ENCODE measurements at regions not wholly inside any gene's neighbourhood (a gene's known extent, or its start where the extent isn't known, plus 50 kb on each side); places are given as distances from the start of the nearest gene placed in this dataset.

GRCh38 chr5:40291338-40291737 lies 388.4 kb upstream of the PTGER4 start:
- Histone ChIP-seq H4K20me1 (ENCODE audit: control insufficient read depth, extremely low read depth, insufficient read depth, low read length) (no peaks in the 10 kb centered on the region), H3K27ac (ENCODE audit: insufficient read depth, low read length) (no peak overlapping the region), H3K27me3 (ENCODE audit: control insufficient read depth, insufficient read depth, low read length) (no peaks in the 10 kb centered on the region), H3K4me2 (ENCODE audit: extremely low read depth, insufficient read depth, low read length) (no peak overlapping the region), H2AFZ (ENCODE audit: low read length) (no peak overlapping the region), H3K4me1 (ENCODE audit: control insufficient read depth, extremely low read depth, insufficient read depth, low read length) (no peaks in the 10 kb centered on the region), H3K36me3 (ENCODE audit: control insufficient read depth, insufficient read depth, low read length) (no peaks in the 10 kb centered on the region), H3K4me3 (replicated peaks in 1 of 4; ENCODE audit: control extremely low read depth in 1 of 4, insufficient read depth in 1 of 4, low read depth in 3 of 4, low read length in 4 of 4) (no peak overlapping the region), H3K9me3 (ENCODE audit: control insufficient read depth, insufficient read depth, low read depth, low read length) (no peaks in the 10 kb centered on the region), H3K9ac (ENCODE audit: insufficient read depth, low read length) (no peak overlapping the region), H3K79me2 (ENCODE audit: control insufficient read depth, insufficient read depth, low read length) (no peaks in the 10 kb centered on the region)
- TF ChIP-seq CTCF (conservative IDR thresholded peaks at IDR 0.05 in 1 of 2, IDR thresholded peaks at IDR 0.05 in 1 of 2; ENCODE audit: low read depth in 1 of 2, low read length in 2 of 2) (no peak), EZH2 (IDR thresholded peaks at IDR 0.05; ENCODE audit: low read length, missing control alignments) (no peak)
- DNase-seq (ENCODE audit: low read depth in 2 of 2), result peak; percentile 32 to 81

DNA sequence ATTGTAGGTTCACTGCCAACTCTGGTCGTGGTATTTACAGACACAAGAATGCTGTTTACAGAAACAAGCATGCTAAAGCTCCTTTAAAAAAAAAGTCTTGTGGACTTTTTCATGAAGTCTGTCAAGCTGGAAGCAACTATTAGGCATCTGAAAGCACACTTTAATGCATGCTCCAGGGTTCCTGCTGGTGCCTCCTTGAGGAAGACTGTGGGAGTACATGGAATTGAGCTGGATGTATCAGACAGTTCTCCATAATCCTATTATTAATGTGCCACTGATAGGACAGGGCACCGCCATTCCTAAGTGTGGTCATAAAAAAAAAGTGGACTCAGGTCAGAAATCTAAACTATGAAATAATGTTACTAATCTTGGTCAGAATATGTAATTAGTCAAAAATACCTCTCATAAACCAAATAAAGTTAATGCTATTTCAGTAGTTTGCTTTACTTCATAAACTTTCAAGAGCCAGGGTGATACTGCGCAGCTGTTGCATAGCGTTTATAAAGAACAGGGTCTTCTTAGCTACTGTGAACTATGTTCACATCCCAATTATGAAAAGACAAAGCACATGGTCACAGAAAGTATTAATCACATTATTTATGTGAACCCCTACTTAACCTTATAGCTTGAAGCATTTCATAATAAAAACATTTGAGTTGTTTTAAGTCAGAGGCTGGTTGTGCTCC lies 390.8 kb upstream of the PTGER4 start:
- TF ChIP-seq CTCF (conservative IDR thresholded peaks at IDR 0.05 in 1 of 2, IDR thresholded peaks at IDR 0.05 in 1 of 2; ENCODE audit: low read depth in 1 of 2, low read length in 2 of 2) (peak in 1 of 2 donors; percentile 22), EZH2 (IDR thresholded peaks at IDR 0.05; ENCODE audit: low read length, missing control alignments) (no peak)
- Histone ChIP-seq H3K79me2 (ENCODE audit: control insufficient read depth, insufficient read depth, low read length) (no peaks in the 10 kb centered on the region), H4K20me1 (ENCODE audit: control insufficient read depth, extremely low read depth, insufficient read depth, low read length) (no peaks in the 10 kb centered on the region), H3K27me3 (ENCODE audit: control insufficient read depth, insufficient read depth, low read length) (no peaks in the 10 kb centered on the region), H3K4me2 (ENCODE audit: extremely low read depth, insufficient read depth, low read length) (no peak overlapping the region), H3K4me1 (ENCODE audit: control insufficient read depth, extremely low read depth, insufficient read depth, low read length) (no peaks in the 10 kb centered on the region), H3K27ac (ENCODE audit: insufficient read depth, low read length) (no peak overlapping the region), H3K36me3 (ENCODE audit: control insufficient read depth, insufficient read depth, low read length) (no peaks in the 10 kb centered on the region), H3K4me3 (replicated peaks in 1 of 4; ENCODE audit: control extremely low read depth in 1 of 4, insufficient read depth in 1 of 4, low read depth in 3 of 4, low read length in 4 of 4) (no peak overlapping the region), H3K9me3 (ENCODE audit: control insufficient read depth, insufficient read depth, low read depth, low read length) (no peaks in the 10 kb centered on the region), H3K9ac (ENCODE audit: insufficient read depth, low read length) (no peak overlapping the region), H2AFZ (ENCODE audit: low read length) (no peak overlapping the region)
- DNase-seq (ENCODE audit: low read depth in 2 of 2), result peak in 1 of 2 donors; percentile 11

DNA sequence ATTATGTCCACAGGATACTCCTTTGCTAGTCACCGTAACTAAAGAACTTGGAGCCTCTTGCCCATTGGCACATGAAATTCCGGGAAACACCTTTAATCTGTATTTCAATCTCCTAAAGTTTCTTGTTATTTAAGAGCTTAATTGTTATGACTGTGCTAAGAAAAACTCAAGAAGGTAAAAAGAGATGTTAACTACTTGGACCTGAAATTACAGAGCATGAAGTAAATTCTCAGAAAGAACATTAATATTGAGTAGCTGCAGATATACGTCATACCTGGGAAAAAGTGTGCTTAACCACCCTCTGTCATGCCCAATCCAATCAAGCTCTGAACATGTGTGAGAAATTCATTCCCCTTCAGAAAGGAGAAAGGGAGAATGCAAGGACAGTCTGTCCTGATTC lies 394.9 kb upstream of the PTGER4 start:
- Histone ChIP-seq H3K27me3 (ENCODE audit: control insufficient read depth, insufficient read depth, low read length) (no peaks in the 10 kb centered on the region), H3K27ac (ENCODE audit: insufficient read depth, low read length) (no peak overlapping the region), H3K4me3 (replicated peaks in 1 of 4; ENCODE audit: control extremely low read depth in 1 of 4, insufficient read depth in 1 of 4, low read depth in 3 of 4, low read length in 4 of 4) (no peak overlapping the region), H3K9ac (ENCODE audit: insufficient read depth, low read length) (no peak overlapping the region), H3K79me2 (ENCODE audit: control insufficient read depth, insufficient read depth, low read length) (no peaks in the 10 kb centered on the region), H3K4me1 (ENCODE audit: control insufficient read depth, extremely low read depth, insufficient read depth, low read length) (no peaks in the 10 kb centered on the region), H2AFZ (ENCODE audit: low read length) (no peak overlapping the region), H3K4me2 (ENCODE audit: extremely low read depth, insufficient read depth, low read length) (no peak overlapping the region), H4K20me1 (ENCODE audit: control insufficient read depth, extremely low read depth, insufficient read depth, low read length) (no peaks in the 10 kb centered on the region), H3K36me3 (ENCODE audit: control insufficient read depth, insufficient read depth, low read length) (no peaks in the 10 kb centered on the region), H3K9me3 (ENCODE audit: control insufficient read depth, insufficient read depth, low read depth, low read length) (no peaks in the 10 kb centered on the region)
- DNase-seq (ENCODE audit: low read depth in 2 of 2), result no peak
- TF ChIP-seq EZH2 (IDR thresholded peaks at IDR 0.05; ENCODE audit: low read length, missing control alignments), result no peak
- no peak for TF ChIP-seq CTCF (conservative IDR thresholded peaks at IDR 0.05 in 1 of 2, IDR thresholded peaks at IDR 0.05 in 1 of 2; ENCODE audit: low read depth in 1 of 2, low read length in 2 of 2)

Measured in fibroblast of lung (primary cell).